ENCODE measurements at regions not wholly inside any gene's neighbourhood (a gene's known extent, or its start where the extent isn't known, plus 50 kb on each side); places are given as distances from the start of the nearest gene placed in this dataset.

DNA sequence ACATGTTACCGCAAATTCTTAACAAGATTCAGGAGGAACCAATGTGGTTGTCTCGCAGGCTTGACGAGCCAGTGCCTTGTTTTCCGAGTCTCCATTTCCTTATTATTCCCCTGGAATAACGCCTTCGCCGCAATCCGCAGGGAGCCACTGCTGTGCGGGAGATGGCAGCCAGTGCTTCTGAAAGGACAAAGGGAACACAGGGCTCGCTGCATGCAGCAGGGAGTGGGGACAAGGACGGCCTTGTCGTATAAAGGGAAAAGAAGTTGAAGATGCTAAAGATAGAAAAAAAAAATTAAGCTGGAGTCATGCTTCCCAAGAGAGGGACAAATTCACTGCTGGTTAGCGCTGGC lies 221.4 kb downstream of the NDUFA10 start:
- TF ChIP-seq ZFP3 (CRISPR knock-in tag; IDR thresholded peaks at IDR 0.05) (no peak), ZNF70 (CRISPR knock-in tag; IDR thresholded peaks at IDR 0.05) (no peak), RARB (CRISPR knock-in tag; IDR thresholded peaks at IDR 0.05) (no peak)
